ENCODE measurements at regions not wholly inside any gene's neighbourhood (a gene's known extent, or its start where the extent isn't known, plus 50 kb on each side); places are given as distances from the start of the nearest gene placed in this dataset.
A peak's percentile ranks its signal among the peaks of the same experiment; 100 is the strongest.

GRCh38 chr5:165863239-165863638 lies 2357.8 kb downstream of the MAT2B start:
- no peak for DNase-seq

GRCh38 chr5:165871291-165871690 lies 2365.9 kb downstream of the MAT2B start:
- DNase-seq = no peak

DNA sequence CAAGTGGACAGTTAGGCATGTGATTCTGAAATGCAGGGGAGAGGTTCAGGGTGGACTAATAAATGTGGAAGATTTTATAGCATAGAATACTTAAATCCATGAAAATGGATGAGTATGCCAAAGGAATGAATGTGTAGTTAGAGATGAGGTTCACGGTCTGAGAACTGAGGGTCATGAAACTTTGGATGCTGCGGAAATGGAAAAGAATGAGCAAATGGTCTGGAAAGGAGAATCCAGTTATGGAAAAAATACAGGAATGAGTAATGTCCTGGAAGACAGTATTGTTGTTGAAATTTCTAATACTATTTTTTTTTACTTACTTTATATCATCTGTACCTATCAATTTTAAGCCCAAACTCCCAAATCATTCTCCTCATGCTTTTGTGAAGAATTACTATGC lies 2369.4 kb downstream of the MAT2B start:
- no peak for DNase-seq

- no peak for DNase-seq
Measured at GRCh38 chr5:165876538-165876937, 2371.1 kb downstream of the MAT2B start.

DNA sequence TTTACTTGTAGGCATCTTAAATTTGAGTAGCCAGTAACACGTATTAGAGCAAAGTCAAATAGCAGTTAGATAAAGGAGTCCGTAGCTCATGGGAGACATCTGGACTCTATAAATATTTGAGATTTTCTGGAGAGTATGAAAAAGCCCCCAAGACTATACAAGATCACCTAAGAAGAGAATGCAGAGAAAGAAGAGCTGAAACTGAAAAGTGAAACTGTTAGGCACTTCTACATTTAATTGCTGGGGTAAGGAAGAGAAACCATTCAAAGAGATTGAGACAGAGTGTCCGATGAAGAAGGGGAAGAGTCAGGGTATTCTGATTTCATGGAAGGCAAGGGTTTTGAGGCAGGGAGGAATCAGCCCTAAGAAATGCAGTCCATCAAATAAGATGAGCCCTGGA lies 2372.1 kb downstream of the MAT2B start:
- DNase-seq = no peak

DNA sequence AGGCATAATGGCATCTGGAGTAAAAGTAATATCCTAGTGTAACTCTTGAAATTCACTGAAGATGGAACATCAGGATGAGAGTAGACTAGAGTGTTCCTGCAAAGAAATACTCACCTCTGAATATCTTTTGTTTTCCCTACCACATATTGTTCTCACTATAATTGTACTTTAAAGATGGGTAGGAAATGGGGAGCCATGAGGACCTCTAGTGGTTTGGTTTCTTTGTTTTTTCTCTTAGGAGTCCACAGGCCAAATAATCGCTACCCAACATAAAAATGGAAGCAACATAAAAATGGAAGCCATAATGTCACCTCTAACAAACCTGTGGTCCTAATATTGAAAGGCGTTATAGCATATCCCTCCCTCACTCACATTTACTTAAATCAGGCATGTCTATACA lies 2375.8 kb downstream of the MAT2B start:
- DNase-seq = no peak

- DNase-seq = no peak
Measured at GRCh38 chr5:165882099-165882498, 2376.7 kb downstream of the MAT2B start.

- DNase-seq = no peak
Measured at GRCh38 chr5:165885623-165886350, 2380.4 kb downstream of the MAT2B start.

DNA sequence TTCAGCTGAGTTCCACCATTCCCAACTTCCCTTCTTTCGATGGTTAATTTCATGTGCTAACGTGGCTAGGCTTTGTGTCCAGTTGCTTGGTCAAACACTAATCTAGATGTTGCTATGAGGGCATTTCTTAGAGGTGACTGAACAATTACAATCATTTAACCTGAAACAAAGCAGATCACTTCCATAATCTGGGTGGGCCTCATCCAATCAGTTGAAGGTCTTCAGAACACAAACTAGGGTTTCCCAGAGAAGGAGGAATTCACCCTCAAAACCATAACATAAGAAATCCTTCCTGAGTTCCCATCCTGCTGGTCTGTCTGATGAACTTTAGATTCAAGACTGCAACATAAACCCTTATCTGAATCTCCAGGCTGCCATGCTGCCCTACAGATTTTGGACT lies 2381.7 kb downstream of the MAT2B start:
- no peak for DNase-seq

DNA sequence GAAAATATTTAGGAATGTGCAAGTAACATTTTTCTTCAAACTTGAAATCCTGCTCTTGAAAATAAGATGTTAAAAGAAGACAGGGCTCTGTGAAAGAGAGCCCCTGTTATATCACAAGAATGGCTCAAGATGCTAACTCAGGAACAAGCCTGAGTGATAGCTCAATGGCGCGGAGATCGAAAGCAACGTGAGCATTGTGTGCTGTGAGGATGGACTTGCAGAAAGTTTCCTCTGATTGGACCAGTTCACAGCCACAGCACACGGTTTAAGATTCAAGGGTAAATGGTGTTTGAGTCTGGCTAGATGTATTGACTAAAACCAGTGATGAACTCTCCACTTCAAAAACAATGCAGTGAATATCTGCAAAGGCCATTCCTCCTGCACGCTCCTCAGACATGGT lies 2387.0 kb downstream of the MAT2B start:
- no peak for DNase-seq

GRCh38 chr5:165894916-165895315 lies 2389.5 kb downstream of the MAT2B start:
- DNase-seq = no peak

DNA sequence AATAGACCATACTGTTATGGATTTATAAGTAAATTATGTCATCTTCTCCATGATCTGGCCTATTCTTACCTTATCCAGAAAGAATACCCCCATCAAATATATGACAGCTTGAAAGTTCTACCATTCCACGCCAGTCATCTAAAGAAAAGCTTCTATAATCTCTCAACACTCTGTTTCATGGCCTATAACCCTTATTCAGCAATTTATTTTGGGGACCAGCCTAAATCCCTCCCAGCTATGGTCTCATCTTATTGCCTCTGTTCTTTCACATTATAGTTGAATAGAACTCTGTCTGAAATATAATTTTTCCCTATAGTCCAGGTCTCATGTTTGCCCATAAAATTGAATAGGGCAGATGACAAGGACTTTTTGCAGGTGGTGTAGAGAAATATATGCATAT lies 2387.6 kb upstream of the WWC1 start:
- no peak for DNase-seq

GRCh38 chr5:165906871-165907270 lies 2384.6 kb upstream of the WWC1 start:
- no peak for DNase-seq

GRCh38 chr5:165913059-165913458 lies 2378.4 kb upstream of the WWC1 start:
- no peak for DNase-seq

DNA sequence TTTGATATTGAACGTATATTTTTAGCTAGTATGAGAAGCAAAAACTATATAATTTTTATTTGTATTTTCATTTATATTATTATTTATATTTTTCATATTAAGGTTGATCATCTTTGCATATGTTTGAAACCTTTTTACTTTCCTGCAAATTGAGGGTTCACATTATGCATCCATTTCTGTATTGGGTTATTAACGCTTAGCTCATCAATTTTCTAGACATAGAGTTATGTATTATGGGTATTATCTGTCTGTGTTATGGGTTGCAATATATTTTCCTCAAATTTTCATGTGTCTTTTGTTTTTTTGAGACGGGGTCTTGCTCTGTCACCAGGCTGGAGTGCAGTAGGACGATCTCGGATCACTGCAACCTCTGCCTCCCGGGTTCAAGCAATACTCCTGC lies 2377.0 kb upstream of the WWC1 start:
- no peak for DNase-seq

- DNase-seq = no peak
Measured at GRCh38 chr5:165919196-165919595, 2372.2 kb upstream of the WWC1 start.

GRCh38 chr5:165920655-165921054 lies 2370.8 kb upstream of the WWC1 start:
- no peak for DNase-seq

DNA sequence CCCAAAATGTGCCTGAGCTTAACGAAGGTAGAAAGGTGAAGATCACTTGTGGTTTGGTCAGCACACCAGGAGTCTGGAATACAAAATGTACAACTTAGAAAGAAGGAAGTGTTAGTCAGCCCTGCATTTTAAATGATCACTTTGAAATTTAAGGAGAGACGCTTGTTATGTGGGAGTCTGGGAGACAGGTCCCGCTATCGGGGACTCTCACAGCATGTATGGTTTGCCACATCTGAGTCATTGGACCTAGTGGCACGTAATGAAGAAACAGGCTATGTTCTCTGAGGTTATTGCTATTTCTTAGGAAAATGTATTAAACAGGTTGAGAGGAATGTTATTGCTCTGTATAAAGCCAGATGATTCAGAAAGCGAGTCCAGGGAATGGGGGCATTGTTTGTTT lies 2362.5 kb upstream of the WWC1 start:
- no peak for DNase-seq

- DNase-seq = no peak
Measured at GRCh38 chr5:165940541-165940940, 2350.9 kb upstream of the WWC1 start.

DNA sequence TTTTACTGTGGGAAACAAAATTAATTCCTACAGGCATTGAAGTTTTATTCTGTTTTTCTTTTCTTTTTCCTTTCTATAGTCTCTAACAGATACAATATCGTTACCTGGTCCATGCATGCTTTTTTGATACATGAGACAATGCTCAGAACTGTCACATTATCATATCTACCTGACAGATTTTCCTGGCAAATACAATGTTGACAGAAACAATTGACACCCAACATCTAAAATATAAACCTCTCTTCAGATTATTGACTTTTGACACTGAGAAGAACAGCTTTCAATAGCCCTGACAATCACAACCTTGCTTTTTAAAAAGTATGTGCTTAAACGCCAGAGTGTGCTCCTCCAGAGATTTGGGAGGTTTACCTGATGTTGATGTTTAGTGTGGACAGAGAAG lies 2334.6 kb upstream of the WWC1 start:
- no peak for DNase-seq

GRCh38 chr5:165981671-165982070 lies 2309.8 kb upstream of the WWC1 start:
- DNase-seq = no peak

DNA sequence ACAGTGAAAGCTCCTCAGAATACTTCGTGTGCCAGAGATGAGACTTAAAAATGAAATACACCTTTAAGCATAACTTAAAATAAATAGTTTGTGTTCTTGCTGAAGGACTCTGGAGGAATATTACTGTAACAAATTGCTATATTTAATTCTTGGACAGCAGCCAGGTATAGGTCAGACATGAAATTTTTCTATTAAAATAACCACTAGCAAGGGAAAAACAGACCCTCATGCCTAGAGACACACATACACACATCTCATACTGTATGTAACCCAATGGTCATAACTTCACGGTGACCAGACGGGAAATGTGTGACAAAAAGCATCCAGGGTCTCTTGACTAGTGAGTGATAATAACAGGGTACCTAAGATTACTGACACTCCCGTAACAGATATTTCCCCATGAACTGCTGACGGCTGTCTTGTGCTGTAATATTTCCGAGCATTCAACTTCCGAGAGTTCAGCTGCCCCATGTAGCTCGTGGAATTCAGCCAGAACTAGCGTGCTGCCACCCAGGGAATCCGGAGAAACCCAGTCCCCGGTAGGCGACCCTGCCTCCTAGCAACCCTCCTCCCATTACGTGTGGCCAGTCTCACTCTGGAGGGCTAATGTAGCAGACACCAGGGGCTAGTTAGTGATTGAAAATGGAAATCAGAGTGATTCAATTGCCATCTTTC lies 2295.1 kb upstream of the WWC1 start:
- peak; percentile 5 for DNase-seq

DNA sequence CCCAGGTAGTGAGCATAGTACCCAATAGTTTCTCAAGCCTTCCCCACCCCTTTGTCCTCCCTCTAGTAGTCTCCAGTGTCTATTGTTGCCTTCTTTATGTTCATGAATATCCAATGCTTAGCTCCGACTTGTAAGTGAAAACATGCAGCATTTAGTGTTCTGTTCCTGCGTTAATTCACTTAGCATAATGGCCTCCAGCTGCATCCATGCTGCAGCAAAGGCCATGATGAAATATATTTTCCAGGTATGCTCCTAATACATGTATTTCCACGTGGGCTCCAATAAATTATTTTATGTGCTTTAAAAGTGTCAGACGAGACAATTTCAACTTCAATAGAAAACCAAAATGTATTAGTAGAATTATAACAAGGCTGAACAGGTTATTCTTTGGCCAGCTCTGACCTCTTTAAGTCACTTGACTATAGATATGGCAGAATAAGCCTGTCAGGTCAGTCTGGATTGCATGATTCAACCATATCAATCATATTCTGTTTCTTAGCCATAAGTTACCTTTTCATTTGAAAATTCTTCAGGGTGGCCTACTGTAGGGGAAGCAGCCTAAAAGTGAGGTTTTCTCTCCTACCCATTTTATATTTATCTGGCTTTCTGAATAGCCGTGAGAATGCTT lies 2291.6 kb upstream of the WWC1 start:
- DNase-seq = no peak

GRCh38 chr5:166004006-166004405 lies 2287.4 kb upstream of the WWC1 start:
- no peak for DNase-seq

Data from right kidney (tissue), 1 donor.